ENCODE measurements at regions not wholly inside any gene's neighbourhood (a gene's known extent, or its start where the extent isn't known, plus 50 kb on each side); places are given as distances from the start of the nearest gene placed in this dataset.
A peak's percentile ranks its signal among the peaks of the same experiment; 100 is the strongest.

DNA sequence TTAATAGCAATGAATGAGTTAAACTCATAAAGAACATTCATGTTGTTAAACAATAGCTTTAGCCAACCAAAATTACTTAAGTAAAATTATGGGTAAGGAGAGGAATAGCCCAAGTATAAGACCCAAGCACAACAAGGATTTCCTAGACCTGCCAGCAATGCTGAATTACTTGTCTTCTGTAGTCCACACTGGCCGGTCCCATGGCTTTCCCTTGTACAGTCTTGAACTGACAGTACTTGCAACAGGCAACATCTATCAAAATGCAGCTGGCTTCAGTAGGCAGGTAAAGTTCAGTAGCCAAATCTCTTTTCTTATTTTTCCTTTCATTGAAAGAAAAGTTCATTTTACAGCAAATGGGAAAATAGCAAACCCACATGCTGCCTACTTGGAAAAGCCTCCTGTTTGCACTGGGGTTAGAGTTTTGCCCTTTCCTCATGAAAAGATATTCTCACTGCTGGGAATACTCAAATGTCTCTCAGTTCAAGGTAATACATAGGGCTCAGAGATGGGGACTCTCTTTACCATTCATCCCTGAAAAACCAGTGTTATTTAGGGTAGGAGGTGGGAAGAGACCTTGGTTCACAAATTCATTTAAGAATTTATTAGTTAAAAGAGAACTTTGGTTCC, 222.8 kb downstream of the TTLL7 start:
- intact Hi-C loops (cut with DNase I, micrococcal nuclease), result no loop called here
- ATAC-seq (no peak), DNase-seq (no peak)

DNA sequence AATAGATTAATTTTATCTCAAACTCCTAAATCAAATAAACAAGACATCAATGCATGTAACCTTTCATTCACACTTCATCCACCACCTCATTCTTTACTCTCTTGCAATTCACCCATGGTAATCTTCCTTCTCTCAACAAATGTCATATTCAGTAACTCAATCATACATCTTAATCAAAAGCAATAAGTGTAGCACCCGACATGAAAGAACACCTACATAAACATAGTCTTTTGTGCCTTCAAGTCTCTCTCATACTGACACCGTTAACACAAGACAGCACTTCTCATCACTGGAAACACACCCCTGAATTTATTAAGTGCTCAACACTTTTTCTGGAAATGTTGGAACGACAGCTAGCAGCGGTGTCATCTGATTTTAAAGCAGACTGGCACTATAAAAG, 225.9 kb downstream of the TTLL7 start:
- ATAC-seq (no peak), DNase-seq (no peak)
- intact Hi-C loops (cut with DNase I, micrococcal nuclease), result no loop called here

DNA sequence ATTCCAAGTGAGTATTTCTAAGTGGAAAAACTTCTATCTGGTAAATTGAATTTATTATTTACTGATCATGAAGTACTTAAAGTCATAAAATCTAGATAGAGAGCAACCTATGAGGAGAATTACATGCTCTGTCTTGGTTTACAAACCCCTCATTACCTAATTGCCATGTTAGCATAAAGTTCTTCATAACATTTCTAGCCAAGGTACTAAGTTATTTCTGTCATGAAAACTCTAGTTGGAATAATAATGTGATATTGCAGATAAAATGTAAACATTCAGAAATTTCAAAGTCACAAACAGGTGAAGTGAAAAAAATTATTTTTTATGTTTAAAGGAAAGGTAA, 228.6 kb downstream of the TTLL7 start:
- intact Hi-C loops (cut with DNase I, micrococcal nuclease), result no loop called here
- ATAC-seq (no peak), DNase-seq (no peak)

DNA sequence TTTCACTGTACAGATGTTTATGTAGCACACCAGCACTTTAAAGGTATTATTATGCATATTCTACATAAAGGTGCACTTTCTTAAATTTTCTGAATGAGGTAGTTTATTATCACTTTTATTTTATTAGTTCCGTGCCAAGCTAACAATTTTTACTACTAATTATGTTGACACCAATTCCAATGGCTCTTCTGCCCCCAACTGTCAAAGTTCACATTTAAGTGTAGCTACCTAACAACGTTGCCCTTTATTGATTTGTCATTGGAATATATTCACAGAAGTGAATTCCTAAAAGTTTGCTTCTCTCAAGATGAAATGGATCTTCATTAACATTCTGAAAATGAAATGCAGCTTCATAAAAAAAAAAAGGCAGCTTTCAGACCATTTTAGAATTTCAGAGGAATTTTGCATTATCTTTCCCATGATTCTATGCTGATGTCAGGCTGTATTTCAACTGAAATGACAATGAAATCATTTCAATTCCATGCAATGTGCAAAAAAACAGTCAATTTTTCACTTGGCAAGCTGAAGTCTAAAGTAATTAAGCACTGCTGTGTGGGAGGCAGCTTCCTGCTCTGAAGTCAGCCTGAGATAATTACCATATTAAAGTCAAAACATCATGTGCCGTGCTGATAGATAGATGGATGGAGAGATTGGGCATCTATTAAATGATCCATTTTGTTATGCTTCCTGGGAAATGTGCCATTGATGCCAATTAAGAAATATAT, 229.2 kb downstream of the TTLL7 start:
- intact Hi-C loops (cut with DNase I, micrococcal nuclease), result no loop called here
- ATAC-seq, result no peak
- no peak for DNase-seq

DNA sequence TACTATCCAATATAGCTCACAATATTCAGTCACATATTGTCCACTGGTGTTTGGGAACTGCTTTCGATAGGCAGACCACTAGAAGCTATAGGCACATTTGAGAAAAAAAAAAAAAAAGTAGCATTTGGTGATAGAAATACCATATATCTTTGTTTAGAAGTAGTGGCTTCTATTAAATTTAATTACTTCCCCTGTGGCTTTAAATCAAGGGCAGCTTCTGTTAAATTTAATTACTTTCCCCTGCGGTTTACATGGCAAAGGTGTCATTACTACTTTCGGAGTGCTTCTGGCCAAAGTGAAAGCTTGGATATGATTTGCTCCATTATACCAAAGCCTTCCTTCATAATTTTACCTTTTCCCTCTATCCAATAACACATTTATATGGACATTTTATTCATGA, 229.9 kb downstream of the TTLL7 start:
- DNase-seq (no peak), ATAC-seq (no peak)
- intact Hi-C loops (cut with DNase I, micrococcal nuclease), result no loop called here

DNA sequence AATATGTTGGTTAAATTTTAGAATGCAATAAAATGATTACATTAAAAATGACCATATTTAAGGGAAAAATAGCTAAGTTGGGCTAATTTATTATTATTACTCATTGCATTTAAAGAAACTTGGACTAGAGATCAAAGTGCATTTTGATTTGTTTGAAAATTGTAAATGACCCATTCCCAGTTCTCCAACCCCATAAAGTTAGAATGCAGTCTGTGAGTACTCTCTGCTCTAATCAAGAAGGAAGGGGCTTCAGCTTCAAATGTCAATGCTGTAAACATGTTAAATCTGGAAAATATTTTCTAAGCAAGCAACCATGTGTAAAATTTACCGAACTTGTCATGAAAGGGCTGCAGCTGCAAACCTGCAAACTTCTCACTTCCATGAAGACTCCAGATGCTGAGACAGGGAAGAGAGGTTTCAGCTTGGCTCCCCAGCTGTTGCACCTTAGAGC, 232.7 kb downstream of the TTLL7 start:
- no peak for DNase-seq
- no peak for ATAC-seq
- intact Hi-C loops (cut with DNase I, micrococcal nuclease), result no loop called here

DNA sequence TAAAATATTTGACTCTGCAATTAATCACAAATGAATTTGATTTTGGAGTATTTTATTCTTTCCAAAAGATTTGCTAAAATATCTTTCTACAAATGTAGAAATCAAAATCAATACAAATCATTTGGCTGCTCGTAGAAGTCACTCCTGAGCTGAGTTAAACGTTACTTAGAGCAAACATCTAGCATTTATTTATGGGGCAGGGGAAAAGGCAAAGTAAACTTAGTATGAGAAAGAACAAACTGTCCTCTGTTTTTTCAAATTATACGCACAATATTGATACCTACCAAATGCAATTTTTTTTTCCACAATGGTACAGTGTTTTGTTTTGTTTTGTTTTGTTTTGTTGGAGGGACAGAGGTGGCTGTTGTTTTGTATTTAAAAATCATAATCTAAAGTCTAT, 233.8 kb downstream of the TTLL7 start:
- no peak for ATAC-seq
- intact Hi-C loops (cut with DNase I, micrococcal nuclease), result no loop called here
- no peak for DNase-seq

DNA sequence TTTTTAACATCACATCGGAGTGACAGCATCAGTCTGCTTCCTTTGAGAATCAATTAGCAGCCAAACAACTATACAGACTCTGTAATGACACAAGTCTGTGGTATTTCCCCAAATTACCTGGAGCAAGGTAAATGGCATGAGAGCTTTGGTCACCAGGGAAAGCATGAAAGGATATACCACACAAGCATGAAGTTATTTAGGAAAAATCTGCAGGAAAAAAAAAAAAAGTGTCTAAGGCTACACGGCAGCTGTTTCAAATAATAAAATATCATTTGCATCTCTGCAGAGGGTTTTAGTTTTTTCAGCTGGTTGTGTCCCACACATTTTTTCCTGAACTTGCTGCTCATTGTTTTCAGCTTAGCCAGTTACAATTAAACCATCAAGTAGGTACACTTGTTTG, 234.7 kb downstream of the TTLL7 start:
- no peak for DNase-seq
- intact Hi-C loops (cut with DNase I, micrococcal nuclease), result no loop called here
- ATAC-seq, result no peak

DNA sequence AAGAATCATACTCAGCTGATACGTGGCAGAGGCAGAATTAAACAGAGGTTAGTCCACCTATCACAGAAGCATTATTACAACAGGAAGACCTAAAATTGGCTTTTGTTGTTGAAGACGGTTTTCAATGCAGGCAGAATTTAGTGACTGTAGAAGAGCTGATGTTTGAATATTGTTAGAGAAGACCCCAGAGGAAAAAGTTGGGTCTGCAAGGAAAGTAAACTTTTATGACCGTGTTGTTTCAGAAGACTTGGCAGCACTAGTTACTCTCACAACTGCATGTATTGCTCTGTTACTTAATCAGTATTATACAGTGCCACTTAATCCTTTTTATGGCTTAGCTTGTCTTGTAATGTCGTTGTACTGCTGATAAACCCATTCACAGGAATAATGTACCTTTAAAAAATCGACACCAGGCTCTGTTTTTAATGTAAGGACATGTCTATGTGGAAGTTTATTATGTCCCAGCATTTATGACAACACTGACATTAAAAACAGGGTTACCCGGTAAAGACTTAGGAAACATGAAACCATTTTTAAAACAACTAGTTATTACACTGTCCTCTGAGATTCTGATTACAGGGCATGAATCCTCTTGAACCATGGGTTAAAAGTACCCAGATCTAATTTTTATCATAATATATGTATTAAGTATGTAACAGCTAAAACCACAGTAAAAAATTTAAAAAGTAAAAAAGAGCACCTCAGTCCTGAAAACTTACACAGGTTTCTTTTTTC, 235.4 kb downstream of the TTLL7 start:
- intact Hi-C loops (cut with DNase I, micrococcal nuclease), result no loop called here
- no peak for DNase-seq
- no peak for ATAC-seq

DNA sequence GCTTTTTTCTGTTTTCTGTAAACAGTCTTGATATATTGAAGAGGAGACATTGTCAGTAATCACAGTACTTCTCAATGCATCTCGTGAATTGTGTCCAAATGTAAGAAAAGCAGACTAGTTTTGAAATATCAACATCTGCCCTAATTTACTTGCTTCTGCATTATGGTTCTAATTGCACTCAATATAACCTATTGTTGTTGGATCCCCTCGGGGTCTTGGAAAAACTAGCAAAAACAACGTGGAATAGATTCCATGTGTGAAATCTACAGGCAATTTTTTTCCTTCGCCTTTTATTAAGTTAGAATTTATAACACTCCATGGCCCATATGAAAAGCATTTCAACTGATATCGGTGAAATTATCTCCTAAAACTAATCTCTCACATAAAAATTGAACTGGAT, 236.5 kb downstream of the TTLL7 start:
- intact Hi-C loops (cut with DNase I, micrococcal nuclease), result no loop called here
- ATAC-seq, result no peak
- no peak for DNase-seq

DNA sequence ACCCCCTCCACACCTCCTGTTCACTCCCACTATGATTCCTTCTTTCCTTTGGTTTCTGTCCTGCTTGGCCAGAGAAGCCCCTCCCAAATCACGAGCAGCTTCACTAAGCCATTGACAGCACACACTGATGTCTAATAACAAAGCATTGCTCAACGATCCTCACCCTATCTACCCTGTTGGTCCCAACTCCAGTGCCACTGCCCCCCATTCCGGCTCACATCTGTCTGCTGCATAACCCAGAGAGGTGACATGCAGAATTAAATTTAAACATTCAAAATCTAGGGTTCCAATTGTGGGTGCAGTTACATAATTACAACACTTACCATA, 236.9 kb downstream of the TTLL7 start:
- ATAC-seq (no peak), DNase-seq (no peak)
- intact Hi-C loops (cut with DNase I, micrococcal nuclease), result no loop called here

DNA sequence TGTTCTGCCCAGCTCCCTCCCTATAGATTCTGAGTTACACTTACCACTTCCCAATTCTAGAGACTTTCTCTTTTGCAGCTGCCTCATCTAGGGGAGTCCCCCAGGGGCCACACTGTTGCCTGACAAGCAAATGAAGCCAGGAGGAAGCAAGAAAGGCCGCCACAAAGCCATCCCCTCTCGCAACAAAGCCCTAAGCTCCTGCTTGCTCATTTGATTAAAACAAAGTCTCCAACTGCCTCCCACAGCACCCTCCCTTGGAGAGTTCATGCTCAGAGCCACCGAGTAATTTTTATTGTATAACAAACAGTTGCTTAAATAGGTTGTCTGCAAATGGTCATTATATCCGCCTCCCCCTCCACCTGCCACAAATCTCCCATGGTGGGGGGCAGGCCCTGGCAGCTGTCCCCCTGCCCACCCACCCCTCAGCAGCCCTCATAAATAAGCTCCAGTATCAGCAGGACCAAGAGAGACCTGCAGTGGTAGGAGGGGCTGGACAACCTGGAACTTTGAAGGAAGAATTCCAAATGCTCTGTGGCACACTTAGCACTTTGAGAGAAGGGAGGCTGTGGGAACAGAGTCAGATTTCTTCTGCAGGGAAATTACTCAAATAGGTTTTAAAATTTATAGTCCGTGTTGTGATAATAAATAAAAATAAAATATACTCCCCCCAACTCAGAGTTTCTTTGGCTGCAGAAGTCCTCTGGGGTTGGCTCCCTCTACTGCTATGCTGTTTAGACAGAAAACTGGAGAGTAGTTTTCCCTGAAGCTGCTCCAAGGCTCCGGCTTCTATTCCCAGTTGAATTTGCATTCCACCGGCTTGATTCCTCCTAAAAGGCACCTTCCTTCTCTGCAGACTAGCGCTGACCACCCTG, 237.5 kb downstream of the TTLL7 start:
- intact Hi-C loops (cut with DNase I, micrococcal nuclease), result no loop called here
- no peak for ATAC-seq
- DNase-seq, result peak in 1 of 2 donors; percentile 6

DNA sequence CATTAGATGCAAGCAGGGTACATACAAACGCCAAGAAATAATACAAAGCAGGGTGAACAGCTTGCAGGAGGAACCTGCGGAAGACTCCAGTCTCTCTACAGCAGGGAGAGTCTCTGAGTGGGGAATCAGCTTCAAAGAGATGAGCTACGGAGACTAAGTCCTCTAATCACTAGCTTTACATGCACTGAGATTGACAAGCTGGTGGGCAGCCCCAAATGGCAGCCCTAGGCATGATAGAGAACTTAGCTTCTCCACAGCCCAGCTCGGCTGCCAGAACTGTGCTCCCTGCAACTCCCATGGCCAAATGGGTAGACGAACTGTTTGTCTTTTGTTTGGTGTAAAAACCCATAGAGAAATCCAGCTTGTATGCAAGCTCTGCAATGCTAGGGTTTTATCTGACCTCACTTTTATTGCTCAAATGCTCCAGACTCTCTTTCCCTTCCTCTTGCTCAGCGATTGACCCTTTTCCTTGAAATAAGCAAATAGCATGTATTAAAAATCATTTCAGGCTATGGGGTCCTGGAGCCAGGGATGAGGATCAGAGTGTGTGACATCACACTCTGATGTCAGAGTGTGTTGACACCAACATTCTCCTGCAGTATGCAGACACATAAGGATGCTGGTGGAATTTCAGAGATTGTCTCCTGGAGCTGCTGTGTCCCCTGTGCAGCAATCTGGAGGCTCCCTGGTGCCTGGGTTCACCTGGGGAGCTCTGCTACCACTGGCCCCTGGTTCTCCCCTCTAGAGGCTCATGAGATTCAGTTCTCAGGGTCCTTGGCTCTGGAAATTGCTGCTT, 238.5 kb downstream of the TTLL7 start:
- ATAC-seq (no peak), DNase-seq (no peak)
- intact Hi-C loops (cut with DNase I, micrococcal nuclease), result no loop called here

DNA sequence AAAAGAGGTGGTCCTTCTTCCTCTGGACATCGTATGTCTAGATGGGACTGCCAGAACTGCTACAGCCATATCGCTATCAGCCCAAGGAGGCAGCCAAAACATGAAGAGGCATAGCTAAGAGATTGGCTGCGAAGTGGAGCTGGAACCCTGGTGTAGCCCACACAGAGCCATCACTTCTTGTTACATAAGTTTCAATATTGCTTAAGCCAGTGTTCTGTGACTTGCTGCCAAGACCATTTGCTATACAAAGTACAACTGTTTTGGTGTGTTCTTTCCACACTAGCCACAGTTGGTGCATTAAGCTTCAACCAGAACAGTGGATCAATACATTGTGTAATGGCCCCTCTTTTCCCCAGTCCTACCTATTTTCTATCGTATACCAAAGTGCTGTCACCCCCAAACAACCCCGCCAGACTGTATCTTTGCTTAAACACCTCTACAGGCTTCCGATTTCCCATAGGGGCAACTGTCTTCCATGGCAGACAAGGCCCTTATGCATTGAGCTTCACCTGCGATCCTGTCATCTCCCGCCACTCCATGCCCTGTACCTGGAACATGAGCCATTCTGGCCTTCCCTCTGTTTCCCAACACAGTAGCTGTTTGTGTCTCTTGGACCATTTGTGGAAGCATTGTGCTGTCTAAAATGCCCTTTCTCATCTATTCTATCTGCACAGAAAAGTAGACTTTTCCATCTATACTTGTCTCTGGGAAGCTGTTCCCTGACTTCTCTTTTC, 241.8 kb downstream of the TTLL7 start:
- intact Hi-C loops (cut with DNase I, micrococcal nuclease), result no loop called here
- ATAC-seq (no peak), DNase-seq (no peak)

DNA sequence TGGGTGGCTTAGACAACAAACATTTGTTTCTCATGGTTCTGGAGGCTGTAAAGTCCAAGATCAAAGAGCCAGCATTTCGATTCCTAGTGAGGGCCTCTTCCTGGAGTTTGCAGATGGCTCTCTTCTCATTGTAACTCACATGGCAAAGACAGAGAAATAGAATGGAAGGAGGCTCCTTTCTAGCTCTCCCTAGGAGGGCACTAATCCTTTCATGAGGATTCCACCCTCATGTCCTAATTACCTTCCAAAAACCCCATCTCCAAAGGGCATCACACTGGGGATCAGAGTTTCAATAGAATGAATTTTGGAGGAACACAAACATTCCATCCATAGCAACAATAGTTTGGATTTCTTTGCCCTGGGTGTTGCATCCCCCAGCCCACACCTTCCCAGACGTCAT, 247.3 kb downstream of the TTLL7 start:
- intact Hi-C loops (cut with DNase I, micrococcal nuclease), result no loop called here
- no peak for DNase-seq
- no peak for ATAC-seq

DNA sequence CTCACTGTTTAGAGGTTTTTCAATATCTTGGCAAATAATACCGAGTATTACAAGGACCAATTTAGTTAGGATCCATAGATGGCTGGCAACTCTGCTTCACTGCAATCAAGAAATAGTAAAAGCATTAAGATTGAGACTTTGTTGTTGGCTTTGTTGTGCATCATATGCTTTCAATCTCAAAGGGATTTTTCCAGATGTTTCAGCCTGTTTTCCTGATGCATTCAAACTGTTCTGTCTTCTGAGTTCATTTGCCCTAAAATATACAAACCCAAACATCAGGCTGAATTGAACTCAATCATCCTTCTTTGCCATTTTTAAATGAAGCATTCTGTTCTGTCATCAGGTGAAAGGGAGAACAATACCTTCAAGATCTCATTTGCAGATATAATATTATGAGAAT, 248.7 kb downstream of the TTLL7 start:
- ATAC-seq, result no peak
- intact Hi-C loops (cut with DNase I, micrococcal nuclease), result no loop called here
- DNase-seq, result no peak

DNA sequence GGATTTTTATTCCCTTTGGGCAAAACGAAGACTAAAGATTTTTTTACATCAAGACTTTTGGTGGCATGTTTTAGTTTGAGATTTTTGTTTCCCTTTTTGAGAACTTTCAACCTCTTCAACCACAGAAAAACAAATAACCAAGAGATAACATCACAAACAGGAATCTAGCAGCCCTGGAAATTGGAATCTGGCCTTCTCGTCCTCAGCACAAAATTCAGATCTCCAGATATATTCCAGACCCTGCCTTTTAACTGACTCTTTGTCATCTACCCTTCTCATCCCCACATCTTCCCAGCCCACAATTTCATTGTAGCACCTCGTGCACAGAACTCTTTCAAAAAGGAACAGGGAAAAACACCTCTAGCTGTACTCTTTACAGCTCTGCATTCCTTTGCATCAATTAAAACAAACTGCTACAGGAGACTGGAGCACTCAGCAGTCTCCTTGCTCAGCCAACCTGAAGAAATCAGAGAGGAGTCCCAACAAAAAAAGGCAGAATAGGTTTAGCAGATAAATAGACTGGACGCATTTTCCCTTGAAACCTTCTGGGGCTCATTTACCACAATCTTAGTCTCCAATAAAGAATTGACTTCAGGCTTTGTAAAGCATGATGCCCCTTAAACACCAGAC, 251.0 kb downstream of the TTLL7 start:
- ATAC-seq (no peak), DNase-seq (no peak)
- intact Hi-C loops (cut with DNase I, micrococcal nuclease), result no loop called here

DNA sequence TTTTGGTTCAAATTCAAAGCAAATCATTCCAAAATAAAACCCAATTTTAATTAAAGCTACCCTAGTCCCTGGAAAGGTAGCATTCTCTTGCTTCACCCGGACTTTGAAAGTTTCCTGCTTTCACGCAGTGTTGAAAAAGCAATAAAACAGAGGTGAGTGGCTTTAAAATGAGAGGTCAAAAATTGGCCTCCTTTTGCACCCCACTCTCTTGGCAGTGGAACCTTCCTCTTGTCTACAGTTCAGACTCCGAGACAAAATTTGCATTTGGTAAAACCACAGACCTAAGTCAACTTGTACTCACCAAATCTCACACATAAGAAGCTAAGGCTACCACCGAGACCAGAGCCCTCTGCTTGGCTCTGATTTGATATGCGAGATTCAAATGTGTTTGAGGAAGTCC, 252.7 kb downstream of the TTLL7 start:
- intact Hi-C loops (cut with DNase I, micrococcal nuclease), result no loop called here
- no peak for ATAC-seq
- DNase-seq, result no peak

Data from left colon (tissue), 2 donors.